ENCODE measurements at regions not wholly inside any gene's neighbourhood (a gene's known extent, or its start where the extent isn't known, plus 50 kb on each side); places are given as distances from the start of the nearest gene placed in this dataset.

DNA sequence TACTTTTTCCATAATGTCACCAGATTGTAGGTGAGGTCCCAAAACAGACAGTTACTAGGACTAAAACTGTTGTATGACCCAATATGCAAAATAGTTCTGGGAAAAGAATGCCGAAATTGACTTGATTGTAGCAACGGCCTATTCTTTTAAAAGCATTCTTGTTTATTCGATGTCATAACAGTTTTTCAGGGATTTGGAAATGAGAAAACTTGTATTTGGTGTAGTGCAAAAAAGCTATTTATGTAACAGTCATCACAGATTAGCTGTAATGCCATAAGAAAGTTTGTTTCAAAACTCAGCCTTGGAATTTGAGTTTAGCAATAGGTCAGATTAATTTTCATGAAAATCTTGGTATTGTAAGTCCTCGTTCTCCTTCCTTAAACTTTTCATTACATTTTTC, 69.2 kb upstream of the DIAPH2 start:
- Histone ChIP-seq H3K9ac (no peak overlapping the region), H3K9me3 (replicated peaks in 1 of 11) (peaks cover 0 to 26% (median 6%) of the 10 kb centered on the region in 11 experiments; a peak in 10 of 22 replicates), H3K4me2 (no peak overlapping the region), H3K4me1 (no peaks in the 10 kb centered on the region), H4K20me1 (no peaks in the 10 kb centered on the region; a peak in 1 of 22 replicates), H3K4me3 (no peak overlapping the region), H3K27ac (no peak overlapping the region), H3K27me3 (peaks cover 37 to 84% (median 58%) of the 10 kb centered on the region in 11 experiments), H3K36me3 (no peaks in the 10 kb centered on the region)
- TF ChIP-seq Cebpa-rat (IDR thresholded peaks at IDR 0.05): no peak

DNA sequence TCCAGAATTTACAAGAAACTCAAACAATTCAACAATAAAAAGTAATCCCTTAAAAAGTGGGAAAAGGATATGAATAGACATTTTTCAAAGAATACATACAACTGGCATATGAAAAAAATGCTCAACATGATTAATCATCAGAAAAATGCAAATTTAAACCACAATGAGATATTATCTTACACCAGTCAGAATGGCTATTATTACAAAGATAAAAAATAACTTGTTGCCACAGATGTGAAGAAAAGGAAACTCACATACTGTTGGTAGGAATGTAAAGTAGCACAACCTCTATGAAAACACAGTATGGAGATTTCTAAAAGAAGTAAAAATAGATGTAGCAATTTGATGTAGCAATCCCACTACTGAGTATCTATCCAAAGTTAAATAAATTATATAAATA, 65.1 kb upstream of the DIAPH2 start:
- Histone ChIP-seq H3K9ac (no peak overlapping the region), H3K27ac (no peak overlapping the region), H3K36me3 (no peaks in the 10 kb centered on the region), H3K4me1 (no peaks in the 10 kb centered on the region), H3K4me3 (no peak overlapping the region), H4K20me1 (no peaks in the 10 kb centered on the region; a peak in 1 of 22 replicates), H3K4me2 (no peak overlapping the region), H3K9me3 (replicated peaks in 1 of 11) (peaks cover 0 to 27% (median 6%) of the 10 kb centered on the region in 11 experiments; a peak in 10 of 22 replicates), H3K27me3 (peaks cover 39 to 89% (median 78%) of the 10 kb centered on the region in 11 experiments)
- TF ChIP-seq Cebpa-rat (IDR thresholded peaks at IDR 0.05): no peak

DNA sequence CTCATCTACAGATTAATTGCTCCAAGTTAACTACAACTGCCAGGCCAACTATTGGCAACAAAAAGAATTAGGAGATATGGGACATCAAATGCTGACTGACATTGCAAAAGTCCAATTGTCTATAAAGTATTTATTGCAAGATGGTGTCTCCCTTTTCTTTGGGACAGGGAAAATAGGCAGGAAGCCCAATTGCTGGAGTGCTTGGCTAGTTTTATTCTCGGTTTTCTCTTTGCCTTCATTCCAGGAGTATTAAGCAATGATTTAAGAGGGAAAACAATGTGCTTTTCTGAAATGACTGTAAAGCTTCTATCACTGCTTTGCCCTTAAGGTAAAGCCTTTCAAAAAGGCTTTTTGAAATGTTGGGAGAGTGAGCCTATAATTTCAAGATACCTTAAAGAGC, 62.8 kb upstream of the DIAPH2 start:
- H3K27me3 ChIP-seq: peaks cover 24 to 86% (median 75%) of the 10 kb centered on the region in 11 experiments
- H3K9ac ChIP-seq: no peak overlapping the region
- no peak for TF ChIP-seq Cebpa-rat (IDR thresholded peaks at IDR 0.05)
- no peaks in the 10 kb centered on the region for H3K4me1 ChIP-seq
- no peak overlapping the region for H3K4me3 ChIP-seq
- no peak overlapping the region for H3K27ac ChIP-seq
- no peaks in the 10 kb centered on the region for H3K36me3 ChIP-seq
- no peak overlapping the region for H3K4me2 ChIP-seq
- no peaks in the 10 kb centered on the region; a peak in 1 of 22 replicates for H4K20me1 ChIP-seq
- peaks cover 0 to 27% (median 6%) of the 10 kb centered on the region in 11 experiments; a peak in 10 of 22 replicates for H3K9me3 ChIP-seq (replicated peaks in 1 of 11)

Measured in BLaER1 treated with 17β-estradiol and CSF1 and Interleukin-3, amounts not matched to agents 10 nM and 100 nM (cell line).